Islet precursor cell (in vitro differentiated cells): ENCODE measurements at regions not wholly inside any gene's neighbourhood (a gene's known extent, or its start where the extent isn't known, plus 50 kb on each side); places are given as distances from the start of the nearest gene placed in this dataset.
A peak's percentile ranks its signal among the peaks of the same experiment; 100 is the strongest.

Experiments used
- DNase-seq: peaks from one replicate; pipeline ENCODE4 v3.0.0-alpha.2; 2018

DNA sequence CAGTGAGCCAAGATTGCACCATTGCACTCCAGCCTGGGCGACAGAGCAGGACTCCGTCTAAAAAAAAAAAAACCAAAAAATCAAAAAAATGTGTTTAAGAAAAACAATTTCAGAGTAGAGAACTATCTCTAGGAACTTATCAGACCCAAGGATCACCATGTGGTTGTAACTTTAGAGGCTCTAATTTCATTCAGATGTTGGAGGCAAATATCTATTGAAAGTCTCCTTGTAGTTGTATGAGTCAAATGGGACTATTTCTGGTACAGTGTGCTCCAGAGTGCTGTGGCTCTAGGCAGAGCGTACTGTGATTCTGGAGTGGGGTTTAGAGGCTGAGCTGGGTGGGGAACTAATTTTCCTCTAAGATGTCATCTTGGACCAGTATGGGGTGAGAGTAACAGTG is 398.7 kb downstream of the SHQ1 start:
- no peak for DNase-seq

DNA sequence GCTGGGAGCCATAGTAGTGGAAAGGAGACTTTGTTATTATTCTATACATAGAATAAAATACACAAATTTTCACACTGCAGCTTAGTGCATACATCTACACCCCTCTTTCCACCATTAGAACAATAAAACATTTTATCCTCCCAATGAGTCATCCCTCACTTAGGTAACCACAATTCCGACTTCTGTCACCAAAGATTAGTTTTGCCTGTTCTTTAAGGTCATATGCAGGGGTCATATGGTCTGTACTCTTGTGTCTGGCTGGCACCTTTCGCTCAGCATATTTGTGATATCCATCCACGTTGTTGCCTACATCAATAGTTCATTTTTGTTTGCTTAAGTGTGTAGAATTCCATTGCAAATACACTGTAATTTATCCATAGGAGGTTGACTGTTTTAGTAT is 399.4 kb downstream of the SHQ1 start:
- DNase-seq = no peak

DNA sequence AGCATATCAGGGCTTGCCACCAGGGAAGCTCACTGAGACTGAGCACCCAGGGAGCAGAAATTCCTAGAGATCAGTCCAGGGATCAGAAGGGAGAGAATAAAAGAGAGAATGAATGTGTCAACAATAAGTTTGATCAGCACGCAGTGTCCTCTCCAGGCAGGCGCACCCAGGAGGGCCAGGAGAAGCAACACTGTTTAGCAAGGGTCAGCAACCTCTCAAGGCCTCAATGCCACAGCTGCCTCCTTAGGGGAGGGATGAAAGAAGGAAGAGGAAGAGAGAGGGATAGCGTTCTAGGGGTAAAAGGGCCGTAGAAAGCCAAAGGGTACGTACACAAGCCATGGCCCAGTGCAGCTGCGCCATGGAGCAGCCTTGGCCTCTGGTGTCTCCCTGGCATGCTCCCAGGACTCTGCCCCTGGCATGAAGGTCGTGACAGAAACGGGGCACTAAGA is 399.8 kb downstream of the SHQ1 start:
- no peak for DNase-seq

DNA sequence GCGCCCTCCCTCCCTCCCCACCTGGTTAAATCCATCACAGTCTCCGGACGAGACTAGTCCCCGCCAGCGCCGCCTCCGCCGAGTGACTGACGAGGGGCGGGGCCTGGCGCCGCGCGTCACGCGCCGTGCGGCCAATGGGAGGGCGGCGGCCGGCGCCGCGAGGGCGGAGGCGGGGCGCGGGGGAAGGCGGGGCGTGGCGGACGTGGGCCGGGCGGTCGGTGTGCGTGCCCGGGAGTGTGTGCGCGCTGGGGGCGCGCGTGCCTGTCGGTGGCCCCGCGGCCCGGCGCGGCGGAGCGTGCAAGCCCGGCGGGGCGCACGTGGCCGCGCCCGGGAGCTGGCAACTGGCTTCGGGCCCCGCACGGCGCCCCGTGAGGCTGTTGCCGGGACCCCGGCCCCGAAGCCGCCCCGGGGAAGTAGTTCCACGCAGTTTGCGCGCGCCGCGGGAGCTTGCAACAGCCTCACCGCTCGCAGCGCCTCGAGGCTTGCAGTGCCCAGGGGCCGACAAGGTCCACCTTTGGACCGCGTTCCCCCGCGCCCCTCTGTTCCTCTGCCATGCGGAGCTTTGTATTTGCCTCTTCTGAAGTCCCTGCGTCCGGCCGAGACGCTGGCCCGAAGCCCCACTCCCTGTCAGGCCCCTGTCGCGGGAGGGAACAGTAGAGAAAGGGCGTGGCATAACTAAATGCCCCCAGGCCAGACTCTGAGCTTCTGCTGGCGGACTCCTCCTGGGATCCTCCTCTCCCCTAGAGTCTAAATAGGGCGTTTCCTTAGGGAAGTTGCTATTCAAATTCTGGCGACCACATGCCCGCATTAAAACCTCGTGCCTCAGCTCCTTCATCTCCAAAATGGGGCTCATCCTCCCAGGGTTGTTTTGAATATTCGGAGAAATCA is 400.9 kb downstream of the SHQ1 start:
- peak; percentile 92 for DNase-seq

DNA sequence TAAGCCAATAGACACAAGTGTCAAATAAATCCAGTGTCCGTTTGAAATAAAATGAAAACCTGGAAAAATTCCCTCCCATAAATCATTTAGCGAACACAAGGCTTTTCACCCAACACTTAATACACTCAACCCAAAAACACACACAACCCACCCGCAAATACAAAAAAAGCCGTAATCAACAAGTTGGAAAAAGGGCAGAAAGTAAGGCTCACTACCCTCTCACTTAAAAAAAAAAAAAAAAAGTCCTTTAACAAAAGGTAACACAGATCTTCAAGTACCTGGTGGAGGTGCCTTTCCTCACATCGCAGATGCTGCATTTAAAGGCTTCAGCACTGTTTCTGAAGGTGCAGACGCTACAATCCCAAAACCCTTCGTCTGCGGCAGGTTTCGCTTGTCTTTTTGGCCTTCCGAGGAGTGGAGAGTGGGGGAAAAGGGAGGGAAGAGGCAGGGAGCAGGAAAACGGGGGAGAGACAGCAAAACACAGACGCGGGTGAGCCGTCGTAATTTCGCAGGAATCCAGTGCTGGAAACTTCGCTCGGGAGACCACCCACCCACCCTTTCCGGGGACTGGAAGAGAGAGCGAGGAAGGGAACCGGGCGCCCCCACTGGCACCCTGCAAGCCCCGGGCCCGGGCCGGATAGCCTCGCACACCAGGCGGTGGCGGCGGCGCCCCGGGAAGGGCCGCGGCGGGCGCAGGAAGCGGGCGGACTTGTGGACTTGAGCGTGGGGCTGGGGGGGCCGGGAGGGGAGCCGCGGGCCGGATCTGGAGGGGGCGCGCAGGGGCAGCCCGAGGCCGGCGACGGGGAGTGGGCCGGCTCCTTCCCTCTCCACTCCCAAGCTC is 401.8 kb downstream of the SHQ1 start, which contains the start of gene RYBP:
Gene RYBP, minus strand, starts transcription at position 404 of the 841 bp plus-strand sequence.
- DNase-seq = no peak

DNA sequence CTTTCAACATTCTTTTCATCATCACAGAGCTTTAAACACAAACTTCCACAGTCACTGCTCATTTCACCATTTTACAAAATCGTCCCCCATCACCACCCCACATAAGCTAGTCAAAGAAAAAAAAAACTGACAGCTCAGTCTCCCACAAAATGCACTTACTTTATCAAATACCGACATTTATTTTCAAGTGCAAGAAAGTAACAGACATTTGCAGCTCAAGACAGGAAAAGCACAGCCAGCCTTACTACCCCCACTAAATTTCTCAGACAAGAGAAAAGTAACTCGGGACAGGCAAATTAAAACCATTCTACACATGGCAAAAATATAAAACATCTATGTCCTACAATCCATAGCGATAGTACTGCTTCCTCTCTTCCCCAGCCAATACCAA is 402.4 kb downstream of the SHQ1 start:
- DNase-seq = no peak

DNA sequence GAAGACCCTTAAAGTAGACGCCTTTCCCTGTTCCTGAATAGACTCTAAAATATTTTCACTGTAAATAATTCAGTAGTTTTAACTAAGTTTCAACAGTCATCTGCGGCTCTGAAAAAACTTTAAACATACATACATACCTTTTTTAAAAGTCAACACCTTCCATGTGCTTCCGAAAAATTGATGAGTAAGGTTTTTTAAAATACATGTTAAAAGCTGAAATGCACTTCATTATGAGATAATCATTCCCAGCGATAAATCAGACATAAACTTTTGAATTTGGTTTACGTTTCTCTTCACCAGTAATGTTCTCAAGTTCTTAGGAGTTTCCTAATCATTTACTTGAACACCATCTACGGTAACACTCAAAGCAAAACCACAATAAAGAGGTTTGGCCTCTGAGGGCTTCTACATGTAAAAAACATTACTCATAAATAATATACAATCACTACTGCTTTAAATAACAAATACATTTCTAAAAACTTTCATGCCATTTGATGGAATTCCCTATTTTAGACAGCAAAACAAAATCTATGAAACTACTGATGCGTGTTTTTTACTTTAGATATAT is 403.5 kb downstream of the SHQ1 start:
- no peak for DNase-seq

DNA sequence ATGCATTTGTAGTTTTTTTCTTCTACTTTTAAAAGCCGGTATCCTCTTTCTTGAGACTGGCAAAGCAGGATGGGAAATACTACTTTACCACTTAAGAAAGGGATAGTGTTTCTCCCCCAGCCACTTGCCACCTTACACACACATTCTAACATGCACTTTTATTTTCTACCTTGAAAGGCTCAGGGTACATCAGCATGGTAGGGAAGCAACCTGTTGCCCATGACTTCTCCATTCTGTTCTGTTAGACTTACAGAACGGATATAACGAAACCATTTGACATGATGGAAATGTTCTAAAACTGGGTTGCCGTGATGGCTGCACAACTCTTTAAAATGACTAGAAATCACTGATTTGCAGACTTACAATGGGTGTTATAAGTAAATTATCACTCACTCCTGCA is 405.5 kb downstream of the SHQ1 start:
- no peak for DNase-seq

DNA sequence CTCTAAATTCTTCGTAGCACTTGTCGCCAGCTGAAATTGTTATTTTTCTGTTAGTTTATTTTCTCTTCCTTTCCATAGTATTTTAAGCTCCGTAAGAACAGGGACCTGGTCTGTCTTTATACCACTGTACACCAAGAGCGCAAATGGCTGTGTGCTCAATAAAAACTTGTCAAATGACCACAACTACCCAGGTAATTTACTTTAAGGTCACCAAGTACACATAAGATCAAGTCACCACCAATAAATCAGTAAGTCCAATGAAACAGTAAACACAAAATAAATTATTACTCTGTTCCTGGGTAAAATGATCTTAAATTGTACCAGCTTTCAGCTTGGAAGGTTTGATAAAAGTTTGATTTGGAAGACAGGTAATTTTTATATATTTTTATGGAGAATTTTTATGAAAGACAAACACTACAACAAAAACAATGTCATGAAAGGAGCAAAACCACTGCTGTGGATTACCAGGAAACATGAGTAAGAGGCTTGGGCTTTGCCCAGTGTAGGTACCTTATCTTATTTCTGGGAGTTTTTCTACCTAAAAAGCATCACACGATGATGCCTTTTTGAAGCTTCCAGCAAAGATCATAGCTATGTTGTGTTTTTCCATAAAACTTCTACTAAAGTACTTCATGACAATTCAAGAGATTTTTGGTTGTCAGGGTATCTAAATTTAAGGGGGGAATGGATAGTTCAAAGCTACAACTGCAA is 406.8 kb downstream of the SHQ1 start:
- no peak for DNase-seq

DNA sequence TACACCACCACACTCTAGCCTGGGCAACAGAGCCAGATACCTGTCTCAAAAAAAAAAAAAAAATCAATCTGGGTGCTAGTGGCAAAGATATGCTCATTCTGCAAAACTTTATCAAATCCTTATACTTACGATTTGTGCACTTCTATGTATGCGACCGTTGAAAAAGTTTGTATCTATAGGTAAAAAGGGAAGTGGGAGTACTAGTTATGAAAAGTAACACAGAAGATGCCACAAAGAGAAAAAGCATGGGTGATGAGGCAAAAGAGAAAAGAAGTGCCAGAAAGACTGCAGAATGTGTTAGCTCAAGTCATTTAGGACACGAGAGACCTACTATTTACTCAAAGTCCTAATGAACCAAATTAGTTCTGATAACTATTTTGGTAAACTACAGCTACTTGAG is 407.8 kb downstream of the SHQ1 start:
- DNase-seq = no peak

DNA sequence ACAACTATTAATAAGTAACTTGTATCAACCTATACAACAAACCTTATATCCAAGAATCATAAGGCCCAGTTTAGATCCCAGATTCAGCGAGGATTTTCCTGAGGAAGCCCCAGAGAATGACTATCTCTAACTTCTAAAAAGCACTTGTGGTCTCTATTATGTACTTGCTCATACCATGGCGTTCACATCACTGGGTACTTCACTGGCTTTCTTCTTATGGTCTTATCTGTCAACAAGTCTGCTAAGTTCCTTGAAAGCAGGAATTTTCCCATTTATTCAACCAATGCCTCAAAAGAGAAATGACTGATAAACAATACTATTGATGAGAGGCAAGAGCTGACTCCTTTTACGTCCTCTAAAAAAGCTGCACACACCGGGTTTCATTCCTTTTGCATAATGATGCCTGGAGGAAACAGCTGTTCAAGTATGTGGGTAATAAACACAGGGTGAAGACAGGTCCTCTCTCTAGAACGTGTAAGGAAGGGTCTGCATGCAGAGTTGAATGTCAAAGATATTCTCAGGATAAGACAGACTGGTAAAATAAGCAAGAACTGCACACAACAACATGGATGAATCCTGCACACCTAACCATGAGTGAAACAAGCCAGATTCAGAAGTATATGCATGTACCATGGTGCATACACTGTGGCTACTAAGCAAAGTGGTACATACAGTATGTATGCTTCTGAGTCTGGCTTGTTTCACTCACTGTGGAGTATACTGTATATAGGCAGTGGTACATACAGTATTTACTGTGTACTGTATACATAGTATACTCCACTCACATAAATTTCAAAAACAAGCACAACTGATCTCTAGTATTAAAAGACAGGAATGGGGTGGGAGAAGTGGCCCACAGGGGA is 408.7 kb downstream of the SHQ1 start:
- DNase-seq = no peak

DNA sequence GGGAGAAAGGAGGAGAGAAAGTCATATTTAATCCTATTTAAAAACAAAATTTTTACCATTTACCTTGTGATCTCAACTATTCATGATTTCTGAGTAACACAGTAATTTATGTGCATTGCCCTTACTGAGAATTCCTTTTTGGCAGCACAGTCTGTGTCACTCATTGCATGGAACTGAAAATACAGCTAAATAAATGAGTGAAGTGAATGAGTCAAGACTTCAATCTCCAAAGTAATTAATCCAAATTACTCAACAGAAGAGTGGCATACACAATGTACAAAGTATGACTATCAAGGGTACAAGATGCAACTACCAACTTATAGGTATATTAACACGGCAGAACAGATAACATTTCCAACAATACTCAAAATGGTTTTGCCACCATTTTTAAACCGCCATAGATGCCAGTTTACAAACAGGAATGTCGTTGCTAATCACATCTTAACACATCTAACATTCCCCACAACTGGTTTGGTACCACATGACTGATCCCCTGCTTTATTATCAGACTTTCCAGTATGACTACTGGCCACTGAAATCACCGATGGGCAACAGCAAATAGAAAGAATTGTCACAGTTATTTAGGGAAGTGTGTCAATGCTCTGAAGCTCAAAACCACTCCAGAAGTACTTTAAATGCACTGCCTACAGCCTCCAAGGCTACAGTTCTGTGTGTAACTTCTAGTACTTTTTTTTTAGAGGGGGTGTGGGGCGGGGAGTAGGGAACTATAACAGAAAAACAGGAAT is 410.4 kb downstream of the SHQ1 start:
- no peak for DNase-seq

DNA sequence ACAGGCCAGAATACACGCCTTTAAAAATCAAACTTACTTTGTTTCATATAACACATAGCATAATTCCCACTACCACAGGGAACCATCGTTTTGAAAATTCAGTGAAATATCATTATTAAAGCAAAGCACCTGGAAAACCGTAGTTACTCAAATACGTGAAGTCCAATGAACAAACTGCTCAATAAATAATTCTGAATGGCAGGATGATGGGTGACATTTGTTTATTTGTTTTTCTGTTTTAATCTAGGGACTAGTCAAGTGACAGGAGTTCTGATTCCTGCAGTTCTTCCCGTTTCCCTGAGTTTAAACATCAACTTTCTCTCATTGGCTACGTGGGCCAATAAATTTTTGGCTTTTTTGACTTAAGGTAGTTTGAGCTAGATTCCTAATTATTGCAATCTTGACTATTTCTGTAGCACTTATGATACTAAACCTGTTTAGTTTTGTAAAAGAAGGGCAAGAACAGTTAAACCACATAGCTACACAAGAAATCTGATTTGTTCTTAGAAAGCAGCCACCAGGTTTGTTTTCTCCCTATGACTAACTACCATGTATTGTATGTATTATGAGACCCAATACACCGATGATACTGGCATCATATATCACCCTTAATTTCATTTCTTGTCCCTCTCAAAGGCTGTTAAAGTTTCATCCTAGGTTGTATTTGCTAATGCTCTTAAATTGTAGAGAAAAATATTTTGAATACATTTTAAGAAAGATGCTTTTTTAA is 411.2 kb downstream of the SHQ1 start:
- no peak for DNase-seq

DNA sequence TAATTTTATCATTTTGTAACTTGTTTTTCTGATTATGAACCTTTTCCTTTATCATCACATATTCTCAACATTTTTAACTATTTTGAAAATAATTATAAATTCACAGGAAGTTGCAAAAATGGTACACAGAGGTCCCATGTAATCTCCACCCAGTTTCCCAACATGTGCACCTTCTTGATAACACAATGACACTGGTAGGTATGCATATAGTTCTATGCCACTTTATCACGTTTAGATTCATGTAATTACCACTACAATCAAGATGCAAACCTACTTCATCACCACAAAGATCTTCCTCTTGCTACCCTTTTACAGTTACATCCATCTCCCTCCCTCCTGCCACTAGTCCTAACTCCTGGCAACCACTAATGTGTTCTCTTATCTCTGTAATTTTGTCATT is 413.9 kb downstream of the SHQ1 start:
- DNase-seq = no peak

DNA sequence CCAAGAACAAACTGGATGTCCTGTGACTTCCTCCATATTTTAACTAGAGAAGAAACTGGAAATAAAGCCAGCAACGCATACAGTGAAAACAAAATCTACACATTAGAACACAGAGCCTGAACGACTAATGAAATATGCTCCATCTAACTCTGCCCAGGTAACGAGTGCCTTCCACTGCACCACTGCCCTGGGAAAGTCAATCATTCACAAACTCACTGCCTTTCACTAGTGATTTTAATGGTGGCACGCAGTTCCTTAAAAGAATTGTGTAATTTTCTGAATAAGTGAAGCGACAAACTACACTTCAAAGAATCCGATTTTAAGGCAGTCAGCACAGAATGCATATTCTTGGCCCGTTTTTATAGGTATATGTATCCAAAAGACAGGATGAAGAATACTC is 416.0 kb downstream of the SHQ1 start:
- DNase-seq = no peak

DNA sequence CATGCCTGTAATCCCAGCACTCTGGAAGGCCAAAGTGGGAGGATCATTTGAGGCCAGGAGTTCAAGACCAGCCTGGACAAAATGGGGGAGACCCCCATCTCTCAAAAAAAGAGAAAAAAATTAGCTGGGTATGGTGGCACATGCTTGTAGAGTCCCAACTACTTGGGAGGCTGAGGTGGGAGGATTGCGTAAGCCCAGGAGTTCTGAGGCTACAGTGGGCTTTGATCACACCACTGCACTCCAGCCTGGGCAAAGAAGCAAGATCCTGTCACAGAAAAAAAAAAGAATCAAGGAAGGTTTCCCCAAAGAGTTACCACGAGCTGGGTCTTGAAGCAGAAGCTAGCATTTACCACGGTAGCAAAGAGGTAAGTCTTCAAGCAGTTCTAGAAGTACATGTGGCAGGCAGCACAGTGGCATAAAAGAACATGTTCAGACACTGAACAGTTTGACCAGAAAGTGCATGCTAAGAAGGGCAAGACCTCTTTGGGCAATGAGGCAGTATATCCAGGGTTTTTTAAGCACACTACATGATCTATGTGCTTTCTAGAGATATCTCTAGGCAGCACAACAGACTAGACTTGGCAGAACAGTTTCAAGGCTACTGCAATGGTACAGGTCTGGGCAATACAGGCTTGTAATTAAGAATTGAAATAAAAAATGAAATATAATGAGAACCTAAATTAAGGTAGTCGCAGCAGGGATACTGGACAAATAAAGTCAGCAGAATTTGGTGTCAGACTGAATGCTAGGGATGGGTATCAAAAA is 418.5 kb downstream of the SHQ1 start:
- no peak for DNase-seq

DNA sequence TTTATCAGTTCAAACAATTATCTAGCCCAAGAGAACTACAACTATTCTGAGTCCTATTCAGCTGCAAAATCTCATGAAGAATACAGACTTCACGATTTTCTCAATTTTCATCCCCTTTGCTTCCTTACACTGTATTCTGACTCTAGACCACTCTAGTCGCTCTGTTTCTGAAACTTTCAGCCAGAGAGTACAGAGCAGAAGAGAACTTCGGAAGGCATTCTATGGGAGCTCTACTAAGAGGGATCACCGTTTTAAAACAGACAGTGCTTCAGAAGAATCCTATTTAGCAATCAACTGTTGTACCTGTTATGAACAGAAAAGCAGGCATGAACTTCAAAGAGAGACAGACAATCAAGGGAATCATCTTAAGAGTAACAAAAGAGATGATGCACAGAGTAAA is 419.4 kb downstream of the SHQ1 start:
- DNase-seq = no peak

DNA sequence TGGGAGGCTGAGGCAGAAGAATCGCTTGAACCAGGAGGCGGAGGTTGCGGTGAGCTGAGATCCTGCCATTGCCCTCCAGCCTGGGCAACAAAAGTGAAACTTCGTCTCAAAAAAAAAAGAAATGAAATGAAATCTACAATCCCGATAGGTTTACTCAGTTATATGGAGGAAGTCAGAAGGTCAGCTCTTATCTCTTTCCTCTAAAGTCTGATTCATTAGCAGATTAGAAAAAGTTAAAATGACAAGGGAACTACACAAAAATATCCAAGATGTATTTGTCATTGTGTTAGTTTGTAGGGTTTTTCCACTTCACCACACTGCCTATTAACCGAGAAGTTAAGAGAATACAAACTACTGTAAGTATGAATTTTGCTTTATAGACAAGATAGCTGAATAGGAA is 420.6 kb downstream of the SHQ1 start:
- no peak for DNase-seq

DNA sequence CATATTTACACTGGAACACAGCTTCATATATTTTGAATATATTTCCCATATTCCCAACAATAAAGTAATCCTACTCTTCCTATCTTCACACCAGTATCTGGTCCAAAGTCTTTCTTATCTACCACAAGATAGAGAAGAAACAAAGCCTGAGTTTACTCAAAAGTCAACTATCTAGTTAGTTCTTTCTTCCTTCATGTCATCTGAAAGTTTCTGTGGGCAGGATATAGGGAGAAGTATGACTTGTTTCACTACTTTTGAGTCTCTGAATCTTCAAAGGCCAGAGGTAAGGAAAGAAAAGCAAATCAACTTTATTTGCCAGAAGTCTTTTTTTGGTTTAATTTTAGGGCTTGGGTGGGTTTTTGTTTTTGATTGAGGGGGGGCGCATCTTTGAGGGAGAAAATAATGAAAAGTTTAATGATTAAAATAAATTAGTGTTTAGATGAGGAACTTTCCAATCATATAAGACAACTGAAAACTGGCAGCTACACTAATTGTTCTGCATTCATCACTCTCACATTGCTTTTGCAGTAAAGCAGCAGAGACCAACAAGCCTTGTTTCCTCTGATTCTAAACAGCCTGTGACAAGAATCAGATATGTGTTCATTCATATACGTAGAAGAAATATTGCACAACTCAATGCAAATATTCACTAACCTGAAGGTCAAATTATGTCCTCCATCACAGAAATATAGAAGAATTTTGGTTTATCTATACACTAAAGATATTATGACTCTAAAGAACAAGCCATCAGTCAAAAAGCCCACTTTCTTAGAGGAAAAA is 421.4 kb downstream of the SHQ1 start:
- no peak for DNase-seq
